Uterus (tissue), 3 donors: ENCODE measurements at regions not wholly inside any gene's neighbourhood (a gene's known extent, or its start where the extent isn't known, plus 50 kb on each side); places are given as distances from the start of the nearest gene placed in this dataset.

Experiments used
- DNase-seq, 2 donors: peaks; one replicate each; pipeline ENCODE4 v3.0.0-alpha.2; 2019 to 2020
- H3K27ac ChIP-seq, 2 donors: fragments of 200-600 bp; sonication (generic); 1 replicate in 1 of 2; 2 replicates in 1 of 2; pipeline ENCODE4 v1.5.1; 2016 to 2018
- H3K27me3 ChIP-seq, 2 donors: fragments of 200-600 bp; sonication (generic); one replicate each; pipeline ENCODE4 v1.5.1; 2018 to 2019; ENCODE audit warnings: control low read depth in 1 of 2
- H3K36me3 ChIP-seq, 2 donors: fragments of 200-600 bp; sonication (generic); one replicate each; pipeline ENCODE4 v1.5.1; 2019; ENCODE audit warnings: control low read depth in 1 of 2
- H3K4me1 ChIP-seq, 2 donors: fragments of 200-600 bp; sonication (generic); one replicate each; pipeline ENCODE4 v1.5.1; 2018 to 2019; ENCODE audit warnings: control low read depth in 1 of 2
- H3K4me3 ChIP-seq, 2 donors: fragments of 200-600 bp; sonication (generic); 1 replicate in 1 of 2; 2 replicates in 1 of 2; pipeline ENCODE4 v1.5.1; 2018 to 2019; ENCODE audit warnings: mild to moderate bottlenecking in 1 of 2
- H3K9me3 ChIP-seq, 2 donors: fragments of 200-600 bp; sonication (generic); one replicate each; pipeline ENCODE4 v1.5.1; 2019; ENCODE audit warnings: control low read depth in 1 of 2
- POLR2A ChIP-seq, 2 donors: fragments of 450-650 bp; IDR thresholded peaks; one replicate each; pipeline ENCODE4 v1.6.1; 2016; ENCODE audit warnings: antibody characterized with exemption in 2 of 2, mild to moderate bottlenecking in 1 of 2, moderate library complexity in 1 of 2
- intact Hi-C: fragments of 100-400 bp; cut with DNase I; formaldehyde crosslinking; loops from one replicate; pipeline ENCODE4 v1.15.1; 2023; ENCODE audit warnings: low total_unique reads
- TF ChIP-seq, protein P1 (sequence below), 4 experiments: fragments of 200-600 bp in 2 of 4; fragments of 450-650 bp in 2 of 4; sonication (generic) in 2 of 4; IDR thresholded peaks; one replicate each; pipeline ENCODE4 v1.5.1; 2016 to 2019; ENCODE audit warnings: antibody characterized with exemption in 4 of 4, mild to moderate bottlenecking in 2 of 4, moderate library complexity in 1 of 4
- donor health status: DM: yes; HTN: yes; CAD: no.

DNA sequence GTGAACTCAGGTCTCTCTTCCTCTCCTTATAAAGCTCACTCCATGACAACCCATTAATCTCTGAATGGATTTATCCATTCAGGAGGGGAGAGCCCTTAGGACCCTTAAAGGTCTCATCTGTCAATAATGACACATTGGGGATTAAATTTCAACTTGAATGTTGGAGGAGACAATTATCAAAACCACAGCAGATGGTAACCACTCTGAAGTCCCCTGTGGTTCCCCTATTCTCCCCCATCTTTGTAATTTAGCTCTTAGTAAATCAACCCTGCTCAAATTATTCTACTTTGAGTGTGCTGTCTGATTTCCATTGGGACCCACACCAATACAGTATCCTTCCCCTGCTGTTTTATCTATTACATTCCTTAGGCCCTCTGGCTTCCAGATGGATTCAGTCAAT is 72.0 kb upstream of the RAI14 start:
- Histone ChIP-seq H3K27ac (no peak overlapping the region), H3K9me3 (no peaks in the 10 kb centered on the region), H3K4me1 (no peaks in the 10 kb centered on the region), H3K36me3 (no peaks in the 10 kb centered on the region), H3K27me3 (no peaks in the 10 kb centered on the region), H3K4me3 (no peak overlapping the region)
- TF ChIP-seq, protein P1, sequence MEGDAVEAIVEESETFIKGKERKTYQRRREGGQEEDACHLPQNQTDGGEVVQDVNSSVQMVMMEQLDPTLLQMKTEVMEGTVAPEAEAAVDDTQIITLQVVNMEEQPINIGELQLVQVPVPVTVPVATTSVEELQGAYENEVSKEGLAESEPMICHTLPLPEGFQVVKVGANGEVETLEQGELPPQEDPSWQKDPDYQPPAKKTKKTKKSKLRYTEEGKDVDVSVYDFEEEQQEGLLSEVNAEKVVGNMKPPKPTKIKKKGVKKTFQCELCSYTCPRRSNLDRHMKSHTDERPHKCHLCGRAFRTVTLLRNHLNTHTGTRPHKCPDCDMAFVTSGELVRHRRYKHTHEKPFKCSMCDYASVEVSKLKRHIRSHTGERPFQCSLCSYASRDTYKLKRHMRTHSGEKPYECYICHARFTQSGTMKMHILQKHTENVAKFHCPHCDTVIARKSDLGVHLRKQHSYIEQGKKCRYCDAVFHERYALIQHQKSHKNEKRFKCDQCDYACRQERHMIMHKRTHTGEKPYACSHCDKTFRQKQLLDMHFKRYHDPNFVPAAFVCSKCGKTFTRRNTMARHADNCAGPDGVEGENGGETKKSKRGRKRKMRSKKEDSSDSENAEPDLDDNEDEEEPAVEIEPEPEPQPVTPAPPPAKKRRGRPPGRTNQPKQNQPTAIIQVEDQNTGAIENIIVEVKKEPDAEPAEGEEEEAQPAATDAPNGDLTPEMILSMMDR (IDR thresholded peaks at IDR 0.05): no peak
- TF ChIP-seq POLR2A (IDR thresholded peaks at IDR 0.05): no peak
- intact Hi-C loops: no loop called here
- no peak for DNase-seq

DNA sequence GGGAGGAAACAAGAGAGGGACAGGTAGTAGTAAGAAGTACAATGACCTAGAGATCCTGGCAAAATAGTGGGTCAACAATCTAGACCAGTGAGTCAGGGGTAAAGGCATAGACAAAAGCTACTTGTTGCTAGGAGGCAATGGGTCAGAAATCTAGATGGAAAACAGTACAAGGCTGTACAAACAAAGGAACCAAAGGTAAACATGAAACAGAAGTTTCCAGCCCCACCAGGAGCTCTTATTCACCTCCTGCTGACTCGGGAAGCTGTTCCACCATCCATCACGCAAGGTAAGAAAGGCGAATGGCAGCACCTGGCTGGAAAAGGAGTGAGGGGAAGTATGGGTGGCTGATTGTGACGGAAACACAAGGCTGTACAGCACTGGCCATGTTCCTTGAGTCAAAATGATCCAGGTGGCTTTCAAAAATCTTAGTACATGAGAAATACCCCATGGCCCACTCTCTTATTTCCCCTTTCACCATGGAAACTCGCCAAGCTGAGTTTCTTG is 70.5 kb upstream of the RAI14 start:
- no peaks in the 10 kb centered on the region for H3K9me3 ChIP-seq
- no peaks in the 10 kb centered on the region for H3K36me3 ChIP-seq
- intact Hi-C loops: no loop called here
- DNase-seq: no peak
- no peaks in the 10 kb centered on the region for H3K4me1 ChIP-seq
- no peak overlapping the region for H3K4me3 ChIP-seq
- peak overlapping the region; percentile 41 to 52 for H3K27ac ChIP-seq
- TF ChIP-seq POLR2A (IDR thresholded peaks at IDR 0.05): no peak
- TF ChIP-seq, protein P1 (IDR thresholded peaks at IDR 0.05): no peak
- H3K27me3 ChIP-seq: no peaks in the 10 kb centered on the region

DNA sequence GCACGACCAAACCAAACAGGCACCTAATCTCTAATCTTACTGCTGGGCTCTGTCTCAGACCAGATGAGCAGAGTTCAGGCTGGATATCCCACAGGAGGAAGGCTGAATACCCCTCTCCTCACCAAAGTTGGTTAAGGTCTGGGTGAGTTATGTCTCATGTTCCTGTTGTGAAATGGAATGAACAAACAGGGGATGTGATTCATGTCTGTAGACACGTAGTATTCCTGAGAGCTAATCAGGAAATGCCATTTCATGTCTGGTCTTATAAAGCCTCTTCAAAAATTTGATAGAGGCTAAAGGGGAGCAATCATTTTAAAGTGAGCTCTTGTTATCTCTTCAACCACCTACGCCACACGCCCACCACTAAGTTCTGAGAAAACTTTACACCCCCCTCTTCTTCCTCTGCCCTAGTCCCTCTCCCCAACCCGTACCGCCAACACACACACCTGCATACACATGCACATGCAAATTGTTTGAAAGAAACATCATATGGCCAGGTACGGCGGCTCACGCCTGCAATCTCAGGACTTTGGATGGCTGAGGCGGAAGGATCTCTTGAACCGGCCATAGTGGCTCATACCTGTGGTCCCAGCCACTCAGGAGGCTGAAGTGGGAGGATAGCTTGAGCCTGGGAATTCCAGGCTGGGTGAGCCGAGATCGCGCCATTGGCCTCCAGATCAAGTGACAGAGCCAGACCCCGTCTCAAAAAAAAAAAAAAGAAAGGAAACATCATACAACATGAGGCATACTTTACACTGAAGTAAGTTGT is 69.8 kb upstream of the RAI14 start:
- Histone ChIP-seq H3K36me3 (no peaks in the 10 kb centered on the region), H3K27me3 (no peaks in the 10 kb centered on the region), H3K4me3 (no peak overlapping the region), H3K9me3 (no peaks in the 10 kb centered on the region), H3K4me1 (no peaks in the 10 kb centered on the region), H3K27ac (peak overlapping the region; percentile 41 to 52)
- intact Hi-C loops: no loop called here
- DNase-seq: no peak
- no peak for TF ChIP-seq POLR2A (IDR thresholded peaks at IDR 0.05)
- TF ChIP-seq, protein P1 (IDR thresholded peaks at IDR 0.05): no peak

DNA sequence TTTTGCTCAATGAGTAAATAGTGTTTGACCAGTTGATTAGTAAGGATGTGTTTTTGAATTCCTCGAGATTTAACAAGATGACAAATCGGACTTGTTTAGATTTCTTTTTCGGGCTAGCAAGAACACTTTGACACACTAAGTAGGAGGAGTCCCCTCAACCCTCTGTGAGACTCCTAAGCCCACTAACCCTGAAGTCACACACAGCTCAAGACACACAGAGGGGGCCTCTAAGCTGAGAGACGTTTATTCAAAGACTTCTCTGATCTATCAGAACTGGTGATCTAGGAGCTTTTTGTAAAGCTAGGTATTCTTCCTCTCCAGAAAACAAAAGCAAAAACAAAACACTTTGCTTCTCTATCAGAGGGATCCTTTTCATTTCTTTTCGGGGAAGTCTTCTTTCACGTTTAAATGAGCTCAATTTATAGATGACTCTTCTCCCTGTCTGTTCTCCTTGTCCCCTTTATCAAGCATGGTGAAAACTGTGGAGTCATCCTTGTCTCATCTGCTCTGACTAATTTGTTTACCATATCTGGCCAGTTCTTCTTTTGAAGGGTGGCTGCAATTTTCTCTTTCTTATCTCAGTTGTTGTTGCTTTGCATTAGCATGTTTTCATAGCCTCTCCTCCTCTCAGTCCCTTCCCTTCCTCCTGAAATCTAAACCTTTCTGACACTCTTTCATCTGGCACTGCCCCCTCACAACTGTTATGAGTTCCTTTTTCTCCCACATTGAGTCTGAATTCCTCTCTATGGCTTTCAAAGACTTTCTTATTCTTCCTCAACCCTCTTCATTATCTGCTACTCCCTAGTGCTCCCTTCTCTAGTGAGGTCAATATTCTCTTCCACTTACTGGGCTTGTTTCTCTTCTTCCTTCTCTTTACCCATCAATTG is 68.5 kb upstream of the RAI14 start:
- H3K27ac ChIP-seq: peak overlapping the region; percentile 67
- no peaks in the 10 kb centered on the region for H3K9me3 ChIP-seq
- H3K4me1 ChIP-seq: no peaks in the 10 kb centered on the region
- intact Hi-C loops: no loop called here
- no peaks in the 10 kb centered on the region for H3K27me3 ChIP-seq
- no peak for DNase-seq
- no peak overlapping the region for H3K4me3 ChIP-seq
- TF ChIP-seq, protein P1 (IDR thresholded peaks at IDR 0.05): no peak
- TF ChIP-seq POLR2A (IDR thresholded peaks at IDR 0.05): no peak
- no peaks in the 10 kb centered on the region for H3K36me3 ChIP-seq

DNA sequence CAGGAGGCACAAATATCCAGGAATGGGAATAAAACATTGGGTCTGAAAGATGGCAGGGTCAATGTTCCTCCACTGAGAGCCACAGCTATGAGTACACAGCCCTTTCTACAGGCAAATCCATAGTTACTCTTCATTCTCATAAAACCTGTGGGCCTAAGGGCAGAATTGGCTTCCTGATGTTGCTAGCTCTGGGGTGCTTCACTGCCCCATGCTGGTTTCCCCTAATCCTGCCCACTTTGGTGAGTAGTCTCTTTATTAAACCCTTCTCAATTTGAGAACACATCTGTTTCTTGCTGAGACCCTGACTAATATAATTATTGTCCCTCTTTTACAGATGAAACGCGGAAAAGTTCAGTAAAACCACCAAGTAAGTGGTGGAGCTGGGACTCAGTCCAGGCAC is 66.3 kb upstream of the RAI14 start:
- DNase-seq: no peak

More for the DNA sequence above, 66.3 kb upstream of the RAI14 start:
- Histone ChIP-seq H3K27ac (no peak overlapping the region), H3K36me3 (no peaks in the 10 kb centered on the region), H3K27me3 (no peaks in the 10 kb centered on the region), H3K9me3 (no peaks in the 10 kb centered on the region), H3K4me3 (no peak overlapping the region), H3K4me1 (no peaks in the 10 kb centered on the region)
- TF ChIP-seq, protein P1 (IDR thresholded peaks at IDR 0.05): no peak
- TF ChIP-seq POLR2A (IDR thresholded peaks at IDR 0.05): no peak
- intact Hi-C loops: no loop called here
